ENCODE measurements at regions not wholly inside any gene's neighbourhood (a gene's known extent, or its start where the extent isn't known, plus 50 kb on each side); places are given as distances from the start of the nearest gene placed in this dataset.

DNA sequence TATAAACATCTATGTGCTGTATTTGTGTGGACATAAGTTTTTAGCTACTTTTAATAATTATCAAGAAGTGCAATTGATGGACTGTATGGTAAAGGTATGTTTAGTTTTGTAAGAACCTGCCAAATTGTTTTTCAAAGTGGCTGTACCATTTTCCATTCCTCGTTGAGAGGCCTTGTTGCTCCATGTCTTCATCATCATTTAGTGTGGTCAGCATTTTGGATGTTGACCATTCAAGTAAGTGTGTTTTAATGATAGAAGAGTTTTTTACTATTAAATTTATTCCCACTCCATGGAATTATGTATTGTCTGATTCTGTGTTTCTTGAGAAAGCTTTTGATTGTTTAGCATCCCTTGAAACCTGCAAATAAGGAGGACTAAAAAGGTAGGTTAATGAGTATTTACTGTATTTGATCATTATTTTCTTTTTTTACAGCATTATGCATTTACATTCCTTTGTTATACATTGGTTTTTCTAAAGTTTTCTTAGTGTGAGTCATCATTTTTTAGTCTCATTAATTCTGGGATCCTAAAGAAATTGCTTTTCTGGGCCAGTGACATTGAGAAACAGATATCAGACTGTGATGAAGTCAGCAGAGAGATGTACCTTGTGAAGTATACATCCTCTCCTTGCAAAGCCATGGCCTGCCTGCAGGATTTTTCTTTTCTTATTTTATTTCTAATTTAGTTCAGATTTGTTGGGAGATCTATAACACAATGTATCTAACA lies 312.8 kb upstream of the PTCHD4 start:
- peaks cover 2 to 9% (median 3%) of the 10 kb centered on the region in 3 donors for H3K9me3 Mint-ChIP-seq
- Histone ChIP-seq H3K9me3 (no peaks in the 10 kb centered on the region), H3K27me3 (replicated peaks in 1 of 2; ENCODE audit: control insufficient read depth in 2 of 2, extremely low read depth in 1 of 2, insufficient read depth in 2 of 2, low read length in 1 of 2) (no peaks in the 10 kb centered on the region), H3K27ac (ENCODE audit: low read length) (no peak overlapping the region), H3K4me3 (ENCODE audit: control insufficient read depth in 1 of 2, extremely low read depth in 1 of 2, low read length in 1 of 2) (no peak overlapping the region), H3K36me3 (ENCODE audit: control insufficient read depth in 2 of 2, extremely low read depth in 1 of 2, insufficient read depth in 1 of 2, low read length in 1 of 2) (no peaks in the 10 kb centered on the region), H3K4me1 (ENCODE audit: control insufficient read depth in 1 of 2, extremely low read depth in 1 of 2, insufficient read depth in 2 of 2, low read length in 2 of 2) (no peaks in the 10 kb centered on the region)
- H3K27me3 Mint-ChIP-seq, result no peaks in the 10 kb centered on the region
- ChIA-PET POLR2A (no interaction called here), CTCF (no interaction called here)
- no peaks in the 10 kb centered on the region for H3K36me3 Mint-ChIP-seq
- DNase-seq (no peak), ATAC-seq (replicated peaks in 1 of 4) (no peak)
- H3K4me1 Mint-ChIP-seq, result no peaks in the 10 kb centered on the region
- H3K27ac Mint-ChIP-seq, result no peak overlapping the region
- no CpG with 5 or more reads among the region's 1 CpG for WGBS (ENCODE audit: insufficient coverage)
- no peak overlapping the region for H3K4me3 Mint-ChIP-seq

DNA sequence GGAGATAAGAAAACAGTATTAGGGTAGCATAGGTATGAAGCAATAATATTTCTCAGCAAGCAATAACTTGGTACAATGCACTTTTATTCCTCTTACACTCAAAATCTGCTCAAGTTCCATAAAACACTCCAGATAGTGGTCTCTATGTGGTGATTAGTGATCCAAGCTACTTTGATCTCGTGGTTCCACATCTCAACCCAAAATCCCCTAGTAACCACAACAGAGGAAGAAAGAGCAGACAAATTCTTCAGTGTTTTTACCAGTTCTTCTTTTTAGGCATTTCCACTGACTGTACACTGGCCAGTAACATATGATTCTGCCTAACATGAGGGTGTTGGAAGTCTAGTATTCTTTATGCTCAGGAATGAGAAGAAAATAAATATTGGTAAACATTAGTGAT lies 309.0 kb upstream of the PTCHD4 start:
- DNase-seq (no peak), ATAC-seq (replicated peaks in 1 of 4) (no peak)
- WGBS (ENCODE audit: insufficient coverage), result no CpG with 5 or more reads among the region's 1 CpG
- Histone ChIP-seq H3K4me1 (ENCODE audit: control insufficient read depth in 1 of 2, extremely low read depth in 1 of 2, insufficient read depth in 2 of 2, low read length in 2 of 2) (no peaks in the 10 kb centered on the region), H3K27me3 (replicated peaks in 1 of 2; ENCODE audit: control insufficient read depth in 2 of 2, extremely low read depth in 1 of 2, insufficient read depth in 2 of 2, low read length in 1 of 2) (no peaks in the 10 kb centered on the region), H3K27ac (ENCODE audit: low read length) (no peak overlapping the region), H3K9me3 (no peaks in the 10 kb centered on the region), H3K36me3 (ENCODE audit: control insufficient read depth in 2 of 2, extremely low read depth in 1 of 2, insufficient read depth in 1 of 2, low read length in 1 of 2) (no peaks in the 10 kb centered on the region), H3K4me3 (ENCODE audit: control insufficient read depth in 1 of 2, extremely low read depth in 1 of 2, low read length in 1 of 2) (no peak overlapping the region)
- CTCF ChIA-PET, result no interaction called here
- Mint-ChIP-seq H3K36me3 (no peaks in the 10 kb centered on the region), H3K9me3 (peaks cover 0 to 9% (median 7%) of the 10 kb centered on the region in 3 donors), H3K4me1 (no peaks in the 10 kb centered on the region), H3K27ac (no peak overlapping the region), H3K27me3 (no peaks in the 10 kb centered on the region), H3K4me3 (no peak overlapping the region)
- POLR2A ChIA-PET, result no interaction called here

DNA sequence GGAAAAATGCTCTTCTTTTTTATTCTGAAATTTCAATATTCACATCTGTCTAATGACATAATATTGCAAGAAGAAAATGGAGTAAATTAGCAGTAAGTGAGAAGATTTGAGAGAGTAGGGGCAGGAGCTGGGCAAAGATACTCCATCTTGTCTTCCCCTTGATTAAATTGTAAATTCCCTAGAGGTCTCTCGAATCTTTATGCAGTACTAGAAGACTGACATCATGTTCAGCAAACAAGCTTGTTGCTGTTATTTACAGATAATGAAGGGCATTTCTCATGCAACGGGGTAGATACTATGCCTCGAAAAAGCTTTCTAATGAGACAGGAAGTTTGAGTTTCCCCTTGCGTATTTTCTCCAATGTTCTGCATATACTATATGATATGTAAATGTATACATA lies 306.9 kb upstream of the PTCHD4 start:
- H3K4me3 ChIP-seq (ENCODE audit: control insufficient read depth in 1 of 2, extremely low read depth in 1 of 2, low read length in 1 of 2), result no peak overlapping the region
- DNase-seq (no peak), ATAC-seq (replicated peaks in 1 of 4) (no peak)
- H3K9me3 Mint-ChIP-seq, result peaks cover 0 to 10% (median 9%) of the 10 kb centered on the region in 3 donors
- H3K27me3 Mint-ChIP-seq, result no peaks in the 10 kb centered on the region
- whole genome bisulfite sequencing (ENCODE audit: insufficient coverage), result 80% methylated on average over 1 of the region's 4 CpGs
- H3K36me3 ChIP-seq (ENCODE audit: control insufficient read depth in 2 of 2, extremely low read depth in 1 of 2, insufficient read depth in 1 of 2, low read length in 1 of 2), result no peaks in the 10 kb centered on the region
- no peaks in the 10 kb centered on the region for H3K4me1 Mint-ChIP-seq
- no peak overlapping the region for H3K27ac Mint-ChIP-seq
- no peak overlapping the region for H3K27ac ChIP-seq (ENCODE audit: low read length)
- no peaks in the 10 kb centered on the region for H3K36me3 Mint-ChIP-seq
- CTCF ChIA-PET, result no interaction called here
- no peaks in the 10 kb centered on the region for H3K27me3 ChIP-seq (replicated peaks in 1 of 2; ENCODE audit: control insufficient read depth in 2 of 2, extremely low read depth in 1 of 2, insufficient read depth in 2 of 2, low read length in 1 of 2)
- no peaks in the 10 kb centered on the region for H3K4me1 ChIP-seq (ENCODE audit: control insufficient read depth in 1 of 2, extremely low read depth in 1 of 2, insufficient read depth in 2 of 2, low read length in 2 of 2)
- no peak overlapping the region for H3K4me3 Mint-ChIP-seq
- H3K9me3 ChIP-seq, result no peaks in the 10 kb centered on the region
- POLR2A ChIA-PET, result no interaction called here

DNA sequence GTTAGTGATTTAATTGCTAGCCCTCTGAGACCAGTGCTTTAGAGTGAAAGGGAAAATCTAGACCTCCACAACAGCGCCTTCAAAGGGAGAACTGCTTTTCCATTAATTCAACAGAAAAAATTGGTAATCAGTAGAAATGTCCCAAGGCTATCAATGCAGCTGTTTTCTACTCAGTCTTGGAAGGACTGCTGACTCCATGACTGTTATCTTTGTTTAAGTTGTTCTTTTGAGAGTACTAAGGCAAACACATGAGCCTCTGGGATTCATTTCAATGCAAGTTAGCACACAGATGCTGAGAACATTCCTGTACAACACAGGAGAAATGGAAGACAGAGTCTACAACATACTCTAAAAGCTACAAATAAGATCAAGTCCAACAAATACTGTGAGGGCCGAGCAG lies 301.7 kb upstream of the PTCHD4 start:
- no peak overlapping the region for H3K4me3 Mint-ChIP-seq
- ChIA-PET POLR2A (no interaction called here), CTCF (no interaction called here)
- WGBS (ENCODE audit: insufficient coverage), result 60% methylated on average over 1 of the region's 2 CpGs
- Histone ChIP-seq H3K9me3 (no peaks in the 10 kb centered on the region), H3K27me3 (replicated peaks in 1 of 2; ENCODE audit: control insufficient read depth in 2 of 2, extremely low read depth in 1 of 2, insufficient read depth in 2 of 2, low read length in 1 of 2) (no peaks in the 10 kb centered on the region), H3K27ac (ENCODE audit: low read length) (no peak overlapping the region), H3K4me1 (ENCODE audit: control insufficient read depth in 1 of 2, extremely low read depth in 1 of 2, insufficient read depth in 2 of 2, low read length in 2 of 2) (no peaks in the 10 kb centered on the region), H3K36me3 (ENCODE audit: control insufficient read depth in 2 of 2, extremely low read depth in 1 of 2, insufficient read depth in 1 of 2, low read length in 1 of 2) (no peaks in the 10 kb centered on the region), H3K4me3 (ENCODE audit: control insufficient read depth in 1 of 2, extremely low read depth in 1 of 2, low read length in 1 of 2) (no peak overlapping the region)
- ATAC-seq (replicated peaks in 1 of 4) (no peak), DNase-seq (no peak)
- no peaks in the 10 kb centered on the region for H3K36me3 Mint-ChIP-seq
- H3K27ac Mint-ChIP-seq, result no peak overlapping the region
- peaks cover 0 to 8% (median 3%) of the 10 kb centered on the region in 3 donors for H3K9me3 Mint-ChIP-seq
- H3K4me1 Mint-ChIP-seq, result no peaks in the 10 kb centered on the region
- no peaks in the 10 kb centered on the region for H3K27me3 Mint-ChIP-seq

DNA sequence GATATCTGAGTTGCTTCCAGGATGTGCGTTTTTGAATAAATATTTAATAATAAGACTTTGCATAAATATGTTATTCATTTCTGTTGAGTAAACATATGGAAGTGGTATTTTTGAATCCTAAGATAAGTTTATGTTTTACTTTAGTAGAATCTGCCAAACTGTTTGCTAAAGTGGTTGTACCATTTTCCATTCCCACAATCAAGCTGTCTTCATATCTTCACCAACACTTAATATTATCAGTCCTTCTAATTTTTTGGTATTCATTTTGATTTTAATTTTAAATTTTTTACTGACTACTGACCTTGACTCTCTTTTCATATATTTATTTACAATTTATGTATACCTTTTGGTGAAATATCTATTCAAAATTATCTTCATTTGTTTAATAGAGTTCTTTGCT lies 293.9 kb upstream of the PTCHD4 start:
- Mint-ChIP-seq H3K4me3 (no peak overlapping the region), H3K9me3 (peaks cover 5 to 10% (median 8%) of the 10 kb centered on the region in 3 donors), H3K27ac (no peak overlapping the region), H3K36me3 (no peaks in the 10 kb centered on the region), H3K4me1 (no peaks in the 10 kb centered on the region), H3K27me3 (no peaks in the 10 kb centered on the region)
- Histone ChIP-seq H3K27me3 (replicated peaks in 1 of 2; ENCODE audit: control insufficient read depth in 2 of 2, extremely low read depth in 1 of 2, insufficient read depth in 2 of 2, low read length in 1 of 2) (no peaks in the 10 kb centered on the region), H3K27ac (ENCODE audit: low read length) (no peak overlapping the region), H3K4me3 (ENCODE audit: control insufficient read depth in 1 of 2, extremely low read depth in 1 of 2, low read length in 1 of 2) (no peak overlapping the region), H3K36me3 (ENCODE audit: control insufficient read depth in 2 of 2, extremely low read depth in 1 of 2, insufficient read depth in 1 of 2, low read length in 1 of 2) (no peaks in the 10 kb centered on the region), H3K4me1 (ENCODE audit: control insufficient read depth in 1 of 2, extremely low read depth in 1 of 2, insufficient read depth in 2 of 2, low read length in 2 of 2) (no peaks in the 10 kb centered on the region), H3K9me3 (peaks cover 2% of the 10 kb centered on the region)
- DNase-seq, result no peak
- ChIA-PET CTCF (no interaction called here), POLR2A (no interaction called here)
- no peak for ATAC-seq (replicated peaks in 1 of 4)
- no CpG with 5 or more reads among the region's 1 CpG for WGBS (ENCODE audit: insufficient coverage)

DNA sequence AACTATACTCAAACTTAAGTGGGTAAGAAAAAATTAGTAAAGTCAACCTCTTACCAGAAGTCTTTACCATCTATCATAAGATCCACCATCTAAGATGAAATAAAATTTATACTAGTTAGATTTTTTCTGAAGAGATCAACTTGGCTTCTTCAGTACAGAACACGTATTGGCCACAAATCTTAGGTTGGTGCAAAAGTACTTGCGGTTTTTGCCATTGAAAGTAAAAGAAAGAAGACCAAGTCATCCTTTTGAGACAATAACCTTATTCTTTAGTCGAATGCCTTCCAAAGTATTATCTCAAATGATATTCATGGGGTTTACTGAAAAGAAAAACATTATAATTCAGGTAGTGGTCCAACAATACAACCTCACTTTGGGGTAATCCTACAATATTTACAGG lies 292.6 kb upstream of the PTCHD4 start:
- ChIA-PET CTCF (no interaction called here), POLR2A (no interaction called here)
- peaks cover 5 to 16% (median 11%) of the 10 kb centered on the region in 3 donors for H3K9me3 Mint-ChIP-seq
- H3K4me1 Mint-ChIP-seq, result no peaks in the 10 kb centered on the region
- H3K4me3 Mint-ChIP-seq, result no peak overlapping the region
- Histone ChIP-seq H3K4me1 (ENCODE audit: control insufficient read depth in 1 of 2, extremely low read depth in 1 of 2, insufficient read depth in 2 of 2, low read length in 2 of 2) (no peaks in the 10 kb centered on the region), H3K27me3 (replicated peaks in 1 of 2; ENCODE audit: control insufficient read depth in 2 of 2, extremely low read depth in 1 of 2, insufficient read depth in 2 of 2, low read length in 1 of 2) (no peaks in the 10 kb centered on the region), H3K27ac (ENCODE audit: low read length) (no peak overlapping the region), H3K36me3 (ENCODE audit: control insufficient read depth in 2 of 2, extremely low read depth in 1 of 2, insufficient read depth in 1 of 2, low read length in 1 of 2) (no peaks in the 10 kb centered on the region), H3K4me3 (ENCODE audit: control insufficient read depth in 1 of 2, extremely low read depth in 1 of 2, low read length in 1 of 2) (no peak overlapping the region), H3K9me3 (peaks cover 2% of the 10 kb centered on the region)
- no peak for DNase-seq
- H3K27ac Mint-ChIP-seq, result no peak overlapping the region
- no CpG with 5 or more reads among the region's 3 CpGs for WGBS (ENCODE audit: insufficient coverage)
- H3K36me3 Mint-ChIP-seq, result no peaks in the 10 kb centered on the region
- no peak for ATAC-seq (replicated peaks in 1 of 4)
- no peaks in the 10 kb centered on the region for H3K27me3 Mint-ChIP-seq

DNA sequence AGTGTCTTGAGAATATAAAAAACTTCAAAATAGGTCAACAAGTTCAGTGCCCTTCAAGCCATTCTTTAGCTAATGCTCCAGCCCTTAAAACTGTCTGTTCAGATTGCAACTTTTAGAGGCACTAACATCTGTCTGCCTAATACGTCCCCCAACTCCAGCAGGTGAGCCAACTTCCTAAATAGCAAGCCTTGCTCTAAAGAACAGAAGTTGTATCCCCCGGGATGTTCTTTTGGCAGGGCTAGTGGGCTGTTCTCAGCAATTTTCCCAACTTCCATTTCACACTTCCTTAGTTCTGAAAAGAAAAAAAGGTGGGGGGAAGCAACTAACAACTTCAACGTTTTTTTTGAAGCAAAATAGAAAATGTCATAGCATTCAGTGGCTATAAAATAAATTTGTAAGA lies 290.0 kb upstream of the PTCHD4 start:
- no peaks in the 10 kb centered on the region for H3K36me3 ChIP-seq (ENCODE audit: control insufficient read depth in 2 of 2, extremely low read depth in 1 of 2, insufficient read depth in 1 of 2, low read length in 1 of 2)
- DNase-seq, result no peak
- H3K27ac Mint-ChIP-seq, result no peak overlapping the region
- CTCF ChIA-PET, result no interaction called here
- no peak for ATAC-seq (replicated peaks in 1 of 4)
- no peaks in the 10 kb centered on the region for H3K4me1 ChIP-seq (ENCODE audit: control insufficient read depth in 1 of 2, extremely low read depth in 1 of 2, insufficient read depth in 2 of 2, low read length in 2 of 2)
- H3K4me1 Mint-ChIP-seq, result no peaks in the 10 kb centered on the region
- POLR2A ChIA-PET, result no interaction called here
- H3K27me3 ChIP-seq (replicated peaks in 1 of 2; ENCODE audit: control insufficient read depth in 2 of 2, extremely low read depth in 1 of 2, insufficient read depth in 2 of 2, low read length in 1 of 2), result no peaks in the 10 kb centered on the region
- H3K9me3 ChIP-seq, result peaks cover 2% of the 10 kb centered on the region
- no peak overlapping the region for H3K27ac ChIP-seq (ENCODE audit: low read length)
- H3K27me3 Mint-ChIP-seq, result no peaks in the 10 kb centered on the region
- H3K36me3 Mint-ChIP-seq, result no peaks in the 10 kb centered on the region
- H3K4me3 ChIP-seq (ENCODE audit: control insufficient read depth in 1 of 2, extremely low read depth in 1 of 2, low read length in 1 of 2), result no peak overlapping the region
- H3K9me3 Mint-ChIP-seq, result peaks cover 5 to 20% (median 11%) of the 10 kb centered on the region in 3 donors
- WGBS (ENCODE audit: insufficient coverage), result no CpG with 5 or more reads among the region's 3 CpGs
- H3K4me3 Mint-ChIP-seq, result no peak overlapping the region
